ENCODE measurements at regions not wholly inside any gene's neighbourhood (a gene's known extent, or its start where the extent isn't known, plus 50 kb on each side); places are given as distances from the start of the nearest gene placed in this dataset.

DNA sequence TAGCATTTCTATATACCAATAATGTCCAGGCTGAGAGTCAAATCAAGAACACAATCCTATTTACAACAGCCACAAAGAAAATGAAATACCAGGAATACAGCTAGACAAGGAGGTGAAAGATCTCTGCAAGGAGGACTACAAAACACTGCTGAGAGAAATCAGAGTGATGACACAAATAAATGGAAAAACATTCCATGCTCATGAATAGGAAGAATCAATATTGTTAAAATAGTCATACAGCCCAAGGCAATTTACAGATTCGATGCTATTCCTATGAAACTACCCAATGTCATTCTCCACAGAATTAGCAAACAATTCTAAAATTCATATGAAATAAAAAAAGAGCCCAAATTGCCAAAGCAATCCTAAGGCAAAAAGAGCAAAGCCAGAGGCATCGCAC is 116.8 kb upstream of the ZNF32 start:
- Histone ChIP-seq H4K20me1 (ENCODE audit: insufficient read depth, low read length) (no peaks in the 10 kb centered on the region), H3K9ac (ENCODE audit: insufficient read depth, low read length, poor library complexity, severe bottlenecking) (no peak overlapping the region), H3K4me2 (replicated peaks; ENCODE audit: extremely low read depth, low read length, poor library complexity, severe bottlenecking) (no peak overlapping the region), H3K4me1 (ENCODE audit: control insufficient read depth in 1 of 2, insufficient read depth in 2 of 2, low read length in 2 of 2) (no peaks in the 10 kb centered on the region), H3K4me3 (replicated peaks in 1 of 3; ENCODE audit: low read depth in 2 of 3, low read length in 3 of 3) (no peak overlapping the region), H3K27me3 (ENCODE audit: control insufficient read depth in 2 of 2, insufficient read depth in 2 of 2, low read length in 2 of 2) (no peaks in the 10 kb centered on the region), H3K9me3 (replicated peaks in 1 of 2; ENCODE audit: control insufficient read depth in 1 of 2, insufficient read depth in 1 of 2, low read length in 2 of 2) (no peaks in the 10 kb centered on the region), H3K36me3 (replicated peaks in 1 of 2; ENCODE audit: control insufficient read depth in 1 of 2, insufficient read depth in 2 of 2, low read length in 2 of 2) (no peaks in the 10 kb centered on the region), H2AFZ (ENCODE audit: insufficient read depth, low read depth, low read length, poor library complexity, severe bottlenecking) (no peak overlapping the region), H3K79me2 (ENCODE audit: insufficient read depth, low read length) (no peaks in the 10 kb centered on the region), H3K27ac (ENCODE audit: low read depth in 1 of 2, low read length in 2 of 2) (no peak overlapping the region)
- intact Hi-C loops (cut with micrococcal nuclease) = no loop called here
- H3K27ac Mint-ChIP-seq = no peak overlapping the region
- no peaks in the 10 kb centered on the region for H3K4me1 Mint-ChIP-seq
- no peak overlapping the region for H3K4me3 Mint-ChIP-seq
- peaks cover 0 to 4% (median 2%) of the 10 kb centered on the region in 7 donors for H3K9me3 Mint-ChIP-seq
- DNase-seq = no peak
- H3K36me3 Mint-ChIP-seq = no peaks in the 10 kb centered on the region
- TF ChIP-seq, protein P1, sequence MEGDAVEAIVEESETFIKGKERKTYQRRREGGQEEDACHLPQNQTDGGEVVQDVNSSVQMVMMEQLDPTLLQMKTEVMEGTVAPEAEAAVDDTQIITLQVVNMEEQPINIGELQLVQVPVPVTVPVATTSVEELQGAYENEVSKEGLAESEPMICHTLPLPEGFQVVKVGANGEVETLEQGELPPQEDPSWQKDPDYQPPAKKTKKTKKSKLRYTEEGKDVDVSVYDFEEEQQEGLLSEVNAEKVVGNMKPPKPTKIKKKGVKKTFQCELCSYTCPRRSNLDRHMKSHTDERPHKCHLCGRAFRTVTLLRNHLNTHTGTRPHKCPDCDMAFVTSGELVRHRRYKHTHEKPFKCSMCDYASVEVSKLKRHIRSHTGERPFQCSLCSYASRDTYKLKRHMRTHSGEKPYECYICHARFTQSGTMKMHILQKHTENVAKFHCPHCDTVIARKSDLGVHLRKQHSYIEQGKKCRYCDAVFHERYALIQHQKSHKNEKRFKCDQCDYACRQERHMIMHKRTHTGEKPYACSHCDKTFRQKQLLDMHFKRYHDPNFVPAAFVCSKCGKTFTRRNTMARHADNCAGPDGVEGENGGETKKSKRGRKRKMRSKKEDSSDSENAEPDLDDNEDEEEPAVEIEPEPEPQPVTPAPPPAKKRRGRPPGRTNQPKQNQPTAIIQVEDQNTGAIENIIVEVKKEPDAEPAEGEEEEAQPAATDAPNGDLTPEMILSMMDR (IDR thresholded peaks at IDR 0.05) = no peak
- H3K27me3 Mint-ChIP-seq (ENCODE audit: low read depth in 3 of 3) = peaks cover 1 to 5% (median 1%) of the 10 kb centered on the region in 3 donors
- 100% methylated on average over 1 of the region's 2 CpGs for WGBS (ENCODE audit: insufficient coverage)

DNA sequence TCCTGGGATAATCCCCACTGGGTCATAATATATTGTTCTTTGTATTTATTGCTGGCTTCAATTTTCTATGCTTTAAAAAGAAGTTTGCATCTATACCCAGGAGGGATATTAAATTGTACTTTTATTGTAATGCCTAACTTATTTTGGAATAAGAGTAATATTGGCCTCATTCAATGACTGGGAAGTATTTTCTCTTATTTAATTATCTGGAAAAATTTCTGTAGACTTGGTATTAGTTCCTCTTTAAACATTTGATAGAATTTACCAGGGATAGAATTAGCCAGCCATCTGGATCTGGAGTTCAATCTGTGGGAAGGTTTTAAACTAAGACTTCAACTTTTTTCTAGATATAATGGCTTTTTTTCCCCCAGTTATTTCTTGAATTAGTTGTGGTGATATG is 115.2 kb upstream of the ZNF32 start:
- H3K4me2 ChIP-seq (replicated peaks; ENCODE audit: extremely low read depth, low read length, poor library complexity, severe bottlenecking) = no peak overlapping the region
- TF ChIP-seq, protein P1 (IDR thresholded peaks at IDR 0.05) = no peak
- Mint-ChIP-seq H3K36me3 (no peaks in the 10 kb centered on the region), H3K27ac (no peak overlapping the region), H3K4me1 (no peaks in the 10 kb centered on the region), H3K9me3 (peaks cover 0 to 10% (median 3%) of the 10 kb centered on the region in 7 donors), H3K4me3 (no peak overlapping the region), H3K27me3 (ENCODE audit: low read depth in 3 of 3) (peaks cover 1 to 6% (median 1%) of the 10 kb centered on the region in 3 donors)
- H3K79me2 ChIP-seq (ENCODE audit: insufficient read depth, low read length) = no peaks in the 10 kb centered on the region
- no peaks in the 10 kb centered on the region for H3K9me3 ChIP-seq (replicated peaks in 1 of 2; ENCODE audit: control insufficient read depth in 1 of 2, insufficient read depth in 1 of 2, low read length in 2 of 2)
- H4K20me1 ChIP-seq (ENCODE audit: insufficient read depth, low read length) = no peaks in the 10 kb centered on the region
- no peak overlapping the region for H3K4me3 ChIP-seq (replicated peaks in 1 of 3; ENCODE audit: low read depth in 2 of 3, low read length in 3 of 3)
- no peak overlapping the region for H3K27ac ChIP-seq (ENCODE audit: low read depth in 1 of 2, low read length in 2 of 2)
- no peaks in the 10 kb centered on the region for H3K27me3 ChIP-seq (ENCODE audit: control insufficient read depth in 2 of 2, insufficient read depth in 2 of 2, low read length in 2 of 2)
- intact Hi-C loops (cut with micrococcal nuclease) = no loop called here
- no peaks in the 10 kb centered on the region for H3K4me1 ChIP-seq (ENCODE audit: control insufficient read depth in 1 of 2, insufficient read depth in 2 of 2, low read length in 2 of 2)
- no peak overlapping the region for H3K9ac ChIP-seq (ENCODE audit: insufficient read depth, low read length, poor library complexity, severe bottlenecking)
- no peak overlapping the region for H2AFZ ChIP-seq (ENCODE audit: insufficient read depth, low read depth, low read length, poor library complexity, severe bottlenecking)
- no peak for DNase-seq
- no peaks in the 10 kb centered on the region for H3K36me3 ChIP-seq (replicated peaks in 1 of 2; ENCODE audit: control insufficient read depth in 1 of 2, insufficient read depth in 2 of 2, low read length in 2 of 2)
